ENCODE measurements at regions not wholly inside any gene's neighbourhood (a gene's known extent, or its start where the extent isn't known, plus 50 kb on each side); places are given as distances from the start of the nearest gene placed in this dataset.

DNA sequence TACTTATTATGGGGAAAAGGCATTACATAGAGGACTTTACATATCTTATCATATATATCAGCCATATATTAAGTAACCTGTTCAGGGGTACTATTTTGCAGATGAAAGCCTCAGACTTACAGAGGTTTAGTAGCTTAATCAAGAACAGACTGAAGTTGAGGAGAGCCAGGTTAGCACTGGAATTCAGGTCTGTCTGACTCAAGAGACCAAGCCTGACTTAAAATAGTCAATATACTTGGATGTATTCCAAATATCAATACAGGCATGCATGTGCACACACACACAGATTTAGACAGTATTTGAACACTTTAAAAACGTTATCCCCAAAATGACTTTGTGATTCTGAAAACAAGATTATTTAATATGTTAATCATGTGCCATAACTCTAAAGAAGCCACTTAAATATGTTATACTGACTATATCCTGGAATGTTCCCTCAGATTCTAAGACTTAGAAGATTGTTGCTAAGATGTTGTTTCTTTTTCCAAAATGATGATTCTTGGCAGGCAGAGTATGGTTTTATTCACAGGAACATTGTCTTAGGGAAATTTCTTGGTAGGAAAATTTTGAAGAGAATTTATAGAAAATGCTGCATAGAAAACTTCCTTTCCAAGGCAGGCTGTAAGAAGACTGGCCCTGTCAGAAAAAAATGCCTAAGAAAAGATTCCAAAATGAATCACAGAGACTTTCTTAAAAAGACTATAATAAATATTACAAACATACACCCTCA is 61.6 kb downstream of the ADAMTS1 start:
- TF ChIP-seq, protein P1, sequence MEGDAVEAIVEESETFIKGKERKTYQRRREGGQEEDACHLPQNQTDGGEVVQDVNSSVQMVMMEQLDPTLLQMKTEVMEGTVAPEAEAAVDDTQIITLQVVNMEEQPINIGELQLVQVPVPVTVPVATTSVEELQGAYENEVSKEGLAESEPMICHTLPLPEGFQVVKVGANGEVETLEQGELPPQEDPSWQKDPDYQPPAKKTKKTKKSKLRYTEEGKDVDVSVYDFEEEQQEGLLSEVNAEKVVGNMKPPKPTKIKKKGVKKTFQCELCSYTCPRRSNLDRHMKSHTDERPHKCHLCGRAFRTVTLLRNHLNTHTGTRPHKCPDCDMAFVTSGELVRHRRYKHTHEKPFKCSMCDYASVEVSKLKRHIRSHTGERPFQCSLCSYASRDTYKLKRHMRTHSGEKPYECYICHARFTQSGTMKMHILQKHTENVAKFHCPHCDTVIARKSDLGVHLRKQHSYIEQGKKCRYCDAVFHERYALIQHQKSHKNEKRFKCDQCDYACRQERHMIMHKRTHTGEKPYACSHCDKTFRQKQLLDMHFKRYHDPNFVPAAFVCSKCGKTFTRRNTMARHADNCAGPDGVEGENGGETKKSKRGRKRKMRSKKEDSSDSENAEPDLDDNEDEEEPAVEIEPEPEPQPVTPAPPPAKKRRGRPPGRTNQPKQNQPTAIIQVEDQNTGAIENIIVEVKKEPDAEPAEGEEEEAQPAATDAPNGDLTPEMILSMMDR (IDR thresholded peaks at IDR 0.05), result no peak
- TF ChIP-seq, protein P2, sequence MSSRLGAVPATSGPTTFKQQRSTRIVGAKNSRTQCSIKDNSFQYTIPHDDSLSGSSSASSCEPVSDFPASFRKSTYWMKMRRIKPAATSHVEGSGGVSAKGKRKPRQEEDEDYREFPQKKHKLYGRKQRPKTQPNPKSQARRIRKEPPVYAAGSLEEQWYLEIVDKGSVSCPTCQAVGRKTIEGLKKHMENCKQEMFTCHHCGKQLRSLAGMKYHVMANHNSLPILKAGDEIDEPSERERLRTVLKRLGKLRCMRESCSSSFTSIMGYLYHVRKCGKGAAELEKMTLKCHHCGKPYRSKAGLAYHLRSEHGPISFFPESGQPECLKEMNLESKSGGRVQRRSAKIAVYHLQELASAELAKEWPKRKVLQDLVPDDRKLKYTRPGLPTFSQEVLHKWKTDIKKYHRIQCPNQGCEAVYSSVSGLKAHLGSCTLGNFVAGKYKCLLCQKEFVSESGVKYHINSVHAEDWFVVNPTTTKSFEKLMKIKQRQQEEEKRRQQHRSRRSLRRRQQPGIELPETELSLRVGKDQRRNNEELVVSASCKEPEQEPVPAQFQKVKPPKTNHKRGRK (CRISPR knock-in tag; IDR thresholded peaks at IDR 0.05; ENCODE audit: borderline replicate concordance), result no peak
- TF ChIP-seq, protein P3, sequence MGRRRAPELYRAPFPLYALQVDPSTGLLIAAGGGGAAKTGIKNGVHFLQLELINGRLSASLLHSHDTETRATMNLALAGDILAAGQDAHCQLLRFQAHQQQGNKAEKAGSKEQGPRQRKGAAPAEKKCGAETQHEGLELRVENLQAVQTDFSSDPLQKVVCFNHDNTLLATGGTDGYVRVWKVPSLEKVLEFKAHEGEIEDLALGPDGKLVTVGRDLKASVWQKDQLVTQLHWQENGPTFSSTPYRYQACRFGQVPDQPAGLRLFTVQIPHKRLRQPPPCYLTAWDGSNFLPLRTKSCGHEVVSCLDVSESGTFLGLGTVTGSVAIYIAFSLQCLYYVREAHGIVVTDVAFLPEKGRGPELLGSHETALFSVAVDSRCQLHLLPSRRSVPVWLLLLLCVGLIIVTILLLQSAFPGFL (CRISPR knock-in tag; IDR thresholded peaks at IDR 0.05; ENCODE audit: borderline replicate concordance), result no peak
- TF ChIP-seq GABPB1 (CRISPR knock-in tag; IDR thresholded peaks at IDR 0.05) (no peak), CBFB (CRISPR knock-in tag; IDR thresholded peaks at IDR 0.05; ENCODE audit: low read depth) (no peak), GTF2I (CRISPR knock-in tag; conservative IDR thresholded peaks at IDR 0.05) (no peak), NR3C1 (CRISPR knock-in tag; conservative IDR thresholded peaks at IDR 0.05; ENCODE audit: low read depth) (no peak)
- TF ChIP-seq, protein P4, sequence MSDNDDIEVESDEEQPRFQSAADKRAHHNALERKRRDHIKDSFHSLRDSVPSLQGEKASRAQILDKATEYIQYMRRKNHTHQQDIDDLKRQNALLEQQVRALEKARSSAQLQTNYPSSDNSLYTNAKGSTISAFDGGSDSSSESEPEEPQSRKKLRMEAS (CRISPR knock-in tag; IDR thresholded peaks at IDR 0.05), result no peak
- TF ChIP-seq, protein P5, sequence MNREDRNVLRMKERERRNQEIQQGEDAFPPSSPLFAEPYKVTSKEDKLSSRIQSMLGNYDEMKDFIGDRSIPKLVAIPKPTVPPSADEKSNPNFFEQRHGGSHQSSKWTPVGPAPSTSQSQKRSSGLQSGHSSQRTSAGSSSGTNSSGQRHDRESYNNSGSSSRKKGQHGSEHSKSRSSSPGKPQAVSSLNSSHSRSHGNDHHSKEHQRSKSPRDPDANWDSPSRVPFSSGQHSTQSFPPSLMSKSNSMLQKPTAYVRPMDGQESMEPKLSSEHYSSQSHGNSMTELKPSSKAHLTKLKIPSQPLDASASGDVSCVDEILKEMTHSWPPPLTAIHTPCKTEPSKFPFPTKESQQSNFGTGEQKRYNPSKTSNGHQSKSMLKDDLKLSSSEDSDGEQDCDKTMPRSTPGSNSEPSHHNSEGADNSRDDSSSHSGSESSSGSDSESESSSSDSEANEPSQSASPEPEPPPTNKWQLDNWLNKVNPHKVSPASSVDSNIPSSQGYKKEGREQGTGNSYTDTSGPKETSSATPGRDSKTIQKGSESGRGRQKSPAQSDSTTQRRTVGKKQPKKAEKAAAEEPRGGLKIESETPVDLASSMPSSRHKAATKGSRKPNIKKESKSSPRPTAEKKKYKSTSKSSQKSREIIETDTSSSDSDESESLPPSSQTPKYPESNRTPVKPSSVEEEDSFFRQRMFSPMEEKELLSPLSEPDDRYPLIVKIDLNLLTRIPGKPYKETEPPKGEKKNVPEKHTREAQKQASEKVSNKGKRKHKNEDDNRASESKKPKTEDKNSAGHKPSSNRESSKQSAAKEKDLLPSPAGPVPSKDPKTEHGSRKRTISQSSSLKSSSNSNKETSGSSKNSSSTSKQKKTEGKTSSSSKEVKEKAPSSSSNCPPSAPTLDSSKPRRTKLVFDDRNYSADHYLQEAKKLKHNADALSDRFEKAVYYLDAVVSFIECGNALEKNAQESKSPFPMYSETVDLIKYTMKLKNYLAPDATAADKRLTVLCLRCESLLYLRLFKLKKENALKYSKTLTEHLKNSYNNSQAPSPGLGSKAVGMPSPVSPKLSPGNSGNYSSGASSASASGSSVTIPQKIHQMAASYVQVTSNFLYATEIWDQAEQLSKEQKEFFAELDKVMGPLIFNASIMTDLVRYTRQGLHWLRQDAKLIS (CRISPR knock-in tag; IDR thresholded peaks at IDR 0.05; ENCODE audit: borderline replicate concordance), result no peak
- TF ChIP-seq, protein P6, sequence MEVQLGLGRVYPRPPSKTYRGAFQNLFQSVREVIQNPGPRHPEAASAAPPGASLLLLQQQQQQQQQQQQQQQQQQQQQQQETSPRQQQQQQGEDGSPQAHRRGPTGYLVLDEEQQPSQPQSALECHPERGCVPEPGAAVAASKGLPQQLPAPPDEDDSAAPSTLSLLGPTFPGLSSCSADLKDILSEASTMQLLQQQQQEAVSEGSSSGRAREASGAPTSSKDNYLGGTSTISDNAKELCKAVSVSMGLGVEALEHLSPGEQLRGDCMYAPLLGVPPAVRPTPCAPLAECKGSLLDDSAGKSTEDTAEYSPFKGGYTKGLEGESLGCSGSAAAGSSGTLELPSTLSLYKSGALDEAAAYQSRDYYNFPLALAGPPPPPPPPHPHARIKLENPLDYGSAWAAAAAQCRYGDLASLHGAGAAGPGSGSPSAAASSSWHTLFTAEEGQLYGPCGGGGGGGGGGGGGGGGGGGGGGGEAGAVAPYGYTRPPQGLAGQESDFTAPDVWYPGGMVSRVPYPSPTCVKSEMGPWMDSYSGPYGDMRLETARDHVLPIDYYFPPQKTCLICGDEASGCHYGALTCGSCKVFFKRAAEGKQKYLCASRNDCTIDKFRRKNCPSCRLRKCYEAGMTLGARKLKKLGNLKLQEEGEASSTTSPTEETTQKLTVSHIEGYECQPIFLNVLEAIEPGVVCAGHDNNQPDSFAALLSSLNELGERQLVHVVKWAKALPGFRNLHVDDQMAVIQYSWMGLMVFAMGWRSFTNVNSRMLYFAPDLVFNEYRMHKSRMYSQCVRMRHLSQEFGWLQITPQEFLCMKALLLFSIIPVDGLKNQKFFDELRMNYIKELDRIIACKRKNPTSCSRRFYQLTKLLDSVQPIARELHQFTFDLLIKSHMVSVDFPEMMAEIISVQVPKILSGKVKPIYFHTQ (CRISPR knock-in tag; IDR thresholded peaks at IDR 0.05), result no peak
